GM12878 (cell line): ENCODE measurements at regions not wholly inside any gene's neighbourhood (a gene's known extent, or its start where the extent isn't known, plus 50 kb on each side); places are given as distances from the start of the nearest gene placed in this dataset.

Source experiments
- ATAC-seq: fragments of 200-7000 bp; cut with Tn5 transposase; 3 replicates; pipeline ENCODE4 v1.9.1; 2020; ENCODE audit warnings: mild to moderate bottlenecking, moderate library complexity
- BruUV-seq: library from RNA; stranded (reverse); fragments of 400-500 nt; replicated peaks from 2 replicates; lab custom pipeline; 2021; lab: Mats Ljungman, UMichigan
- CTCF ChIA-PET: fragments of 300-600 bp; sonication (Branson Sonifier 250); formaldehyde crosslinking; extraction: SDS; loops from one replicate; lab custom pipeline; 2021; ENCODE audit warnings: inconsistent platforms; lab: Yijun Ruan, JAX
- POLR2A ChIA-PET: fragments of 350-600 bp; formaldehyde crosslinking; extraction: SDS; loops from one replicate; lab custom pipeline; 2021; ENCODE audit warnings: inconsistent platforms; lab: Charles Lee
- RAD21 ChIA-PET: fragments of 300-600 bp; sonication (Branson Sonifier 250); formaldehyde crosslinking; loops from one replicate; lab custom pipeline; 2023; ENCODE audit warnings: antibody characterized with exemption; ENCODE audit not compliant: unreplicated experiment; lab: Charles Lee
- SMC1A ChIA-PET: fragments of 300-600 bp; sonication (Branson Sonifier 250); formaldehyde crosslinking; loops from one replicate; lab custom pipeline; 2023; ENCODE audit not compliant: unreplicated experiment, uncharacterized antibody; lab: Charles Lee
- DNase-seq: peaks from one replicate; pipeline ENCODE4 v3.0.0-alpha.2; 2011; ENCODE audit warnings: low read depth, low spot score
- FAIRE-seq: peaks from 3 replicates; lab custom pipeline; 2011; peaks lifted over from hg19 to GRCh38; lab: Jason Lieb, UNC
- H2AFZ ChIP-seq: 2 replicates; pipeline ENCODE4 v1.6.0; 2011; ENCODE audit warnings: low read depth, low read length, control low read depth; ENCODE audit not compliant: control insufficient read depth
- H3K27ac ChIP-seq: 2 replicates; pipeline ENCODE4 v1.5.1; 2011; ENCODE audit warnings: control low read depth; ENCODE audit not compliant: control insufficient read depth, insufficient read depth
- H3K27me3 ChIP-seq, 2 experiments: replicated peaks in 1 of 2; 2 replicates each; pipeline versions ENCODE4 v1.6.0 to v1.6.1; 2011; ENCODE audit warnings: low read length in 1 of 2; ENCODE audit not compliant: control insufficient read depth in 2 of 2, insufficient read depth in 2 of 2
- H3K36me3 ChIP-seq, 2 experiments: 2 replicates each; pipeline ENCODE4 v1.5.1; 2011; ENCODE audit warnings: low read length in 1 of 2; ENCODE audit not compliant: control insufficient read depth in 2 of 2, insufficient read depth in 2 of 2
- H3K4me1 ChIP-seq: 2 replicates; pipeline ENCODE4 v1.6.1; 2011; ENCODE audit warnings: mild to moderate bottlenecking, low read length, moderate library complexity, mixed read lengths; ENCODE audit not compliant: control insufficient read depth, insufficient read depth
- H3K4me2 ChIP-seq: 2 replicates; pipeline ENCODE4 v1.6.0; 2011; ENCODE audit warnings: control low read depth; ENCODE audit not compliant: control insufficient read depth, insufficient read depth
- H3K4me3 ChIP-seq: fragments of 200-600 bp; sonication (generic); 2 replicates; pipeline ENCODE4 v1.5.1; 2016
- H3K79me2 ChIP-seq: 2 replicates; pipeline ENCODE4 v1.6.0; 2011; ENCODE audit warnings: low read length; ENCODE audit not compliant: control insufficient read depth, insufficient read depth
- H3K9ac ChIP-seq: 2 replicates; pipeline ENCODE4 v1.8.0; 2011; ENCODE audit warnings: low read length, control low read depth, mixed read lengths; ENCODE audit not compliant: control insufficient read depth, insufficient read depth
- H3K9me3 ChIP-seq: replicated peaks from 3 replicates; pipeline ENCODE4 v1.5.1; 2011; ENCODE audit warnings: mild to moderate bottlenecking, low read length; ENCODE audit not compliant: control insufficient read depth, insufficient read depth
- H4K20me1 ChIP-seq: 2 replicates; pipeline ENCODE4 v1.6.0; 2011; ENCODE audit not compliant: control insufficient read depth, insufficient read depth
- NRF1 ChIP-seq: conservative IDR thresholded peaks from 2 replicates; pipeline ENCODE4 v1.6.1; 2011; ENCODE audit warnings: mild to moderate bottlenecking, low read depth, low read length, improper control_type of control experiment
- RAD21 ChIP-seq: IDR thresholded peaks from 2 replicates; pipeline ENCODE4 v1.6.1; 2011; ENCODE audit warnings: mild to moderate bottlenecking, low read depth, low read length, moderate library complexity; ENCODE audit not compliant: insufficient read depth
- WGBS: methylation state at CpG from one replicate; pipeline ENCODE4 v1.1.6; 2016; ENCODE audit warnings: low lambda C conversion rate; ENCODE audit not compliant: insufficient replicate concordance, insufficient coverage; ENCODE audit errors: missing lambda C conversion rate; 5-methylcytosine and 5-hydroxymethylcytosine counted together
- in situ Hi-C: fragments of 300-500 bp; cut with MboI; formaldehyde crosslinking; loops from 9 replicates; pipeline ENCODE4 v1.14.3; 2018; ENCODE audit warnings: mixed read lengths
- intact Hi-C: fragments of 100-400 bp; cut with micrococcal nuclease; formaldehyde crosslinking; loops from one replicate; pipeline ENCODE4 v1.14.2; 2022; ENCODE audit not compliant: unreplicated experiment

DNA sequence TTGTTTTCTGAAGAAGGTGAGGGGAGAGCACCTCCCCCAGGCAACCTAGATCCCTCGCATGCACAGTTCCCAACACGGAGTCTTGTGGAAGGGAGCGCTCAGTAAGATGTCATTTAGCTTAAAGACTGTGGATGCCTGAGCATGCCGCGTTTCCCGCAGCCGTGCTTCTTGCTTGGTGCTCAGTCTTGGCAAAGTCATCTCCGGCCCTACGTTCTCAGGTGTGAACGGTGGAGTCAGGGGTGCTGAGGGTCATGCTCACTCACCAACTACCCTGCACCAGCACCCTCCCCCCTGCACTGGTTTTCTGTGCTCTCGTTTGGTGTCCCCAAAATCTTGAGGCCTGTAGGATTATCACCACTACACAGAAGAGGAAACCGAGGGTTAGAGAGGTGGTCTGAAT lies 202.1 kb downstream of the RHOU start:
- Histone ChIP-seq H3K36me3 (no peaks in the 10 kb centered on the region), H3K27ac (no peak overlapping the region), H3K9ac (no peak overlapping the region), H3K4me1 (no peaks in the 10 kb centered on the region), H2AFZ (no peak overlapping the region), H3K79me2 (no peaks in the 10 kb centered on the region), H3K27me3 (no peaks in the 10 kb centered on the region; a peak in 2 of 4 replicates), H3K9me3 (no peaks in the 10 kb centered on the region), H4K20me1 (no peaks in the 10 kb centered on the region), H3K4me3 (no peak overlapping the region), H3K4me2 (no peak overlapping the region)
- FAIRE-seq: no peak
- no peak for TF ChIP-seq RAD21
- RAD21 ChIA-PET: no interaction called here
- CTCF ChIA-PET: no interaction called here
- 38% methylated on average over 12 of the region's 12 CpGs for WGBS
- ATAC-seq: no peak
- DNase-seq: no peak
- in situ Hi-C loops: no loop called here
- SMC1A ChIA-PET: no interaction called here
- no TSS peak for BruUV-seq
- intact Hi-C loops: no loop called here
- POLR2A ChIA-PET: no interaction called here

DNA sequence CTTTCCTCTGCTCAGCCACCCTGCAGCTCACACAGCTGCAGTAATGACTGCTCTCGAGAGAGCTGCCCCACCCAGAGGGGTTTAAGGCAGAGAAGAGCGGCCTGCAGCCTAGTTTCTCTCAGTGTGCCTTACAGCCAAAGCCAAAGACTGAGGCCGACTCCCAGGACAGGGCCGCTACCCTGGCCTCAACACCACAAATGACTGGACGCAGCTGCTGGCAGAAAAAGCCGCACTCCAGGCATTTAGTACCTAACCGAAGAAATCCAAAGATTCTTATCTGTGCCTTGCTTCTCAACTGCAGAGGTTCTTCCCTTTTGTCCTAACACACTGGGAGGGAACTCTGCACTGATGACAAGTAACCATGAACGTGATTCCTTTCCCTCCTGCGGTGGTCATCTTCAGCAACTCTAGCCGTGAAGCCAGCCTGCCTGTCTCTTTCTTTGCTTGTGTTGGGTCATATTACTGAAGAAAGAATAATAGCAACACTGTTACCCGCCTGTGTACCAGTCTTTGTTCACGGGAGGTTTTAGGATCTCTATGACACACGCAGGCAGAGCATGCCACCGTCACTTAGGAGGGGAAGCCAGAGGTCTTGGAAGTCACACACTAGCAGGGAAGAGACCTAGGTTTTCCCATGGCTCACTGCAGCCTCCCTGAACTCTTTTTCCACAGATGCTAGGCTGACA lies 202.7 kb downstream of the RHOU start:
- H3K4me2 ChIP-seq: no peak overlapping the region
- no peak overlapping the region for H3K4me3 ChIP-seq
- SMC1A ChIA-PET: no interaction called here
- RAD21 ChIA-PET: interaction anchor here (0.6 kb wide), 1 partner anchor 284 kb away, joined by 4 read pairs; no protein-coding TSS in a partner anchor
- H3K4me1 ChIP-seq: no peaks in the 10 kb centered on the region
- no peak for DNase-seq
- H4K20me1 ChIP-seq: no peaks in the 10 kb centered on the region
- WGBS: 37% methylated on average over 14 of the region's 14 CpGs
- intact Hi-C loops: no loop called here
- BruUV-seq: no TSS peak
- FAIRE-seq: no peak
- in situ Hi-C loops: no loop called here
- H3K27me3 ChIP-seq: no peaks in the 10 kb centered on the region; a peak in 2 of 4 replicates
- POLR2A ChIA-PET: no interaction called here
- no peaks in the 10 kb centered on the region for H3K79me2 ChIP-seq
- no peak for TF ChIP-seq NRF1
- ATAC-seq: no peak
- H3K9me3 ChIP-seq: no peaks in the 10 kb centered on the region
- no peak overlapping the region for H2AFZ ChIP-seq
- no peak overlapping the region for H3K9ac ChIP-seq
- CTCF ChIA-PET: no interaction called here
- H3K27ac ChIP-seq: no peak overlapping the region
- H3K36me3 ChIP-seq: no peaks in the 10 kb centered on the region
